ENCODE measurements at regions not wholly inside any gene's neighbourhood (a gene's known extent, or its start where the extent isn't known, plus 50 kb on each side); places are given as distances from the start of the nearest gene placed in this dataset.

DNA sequence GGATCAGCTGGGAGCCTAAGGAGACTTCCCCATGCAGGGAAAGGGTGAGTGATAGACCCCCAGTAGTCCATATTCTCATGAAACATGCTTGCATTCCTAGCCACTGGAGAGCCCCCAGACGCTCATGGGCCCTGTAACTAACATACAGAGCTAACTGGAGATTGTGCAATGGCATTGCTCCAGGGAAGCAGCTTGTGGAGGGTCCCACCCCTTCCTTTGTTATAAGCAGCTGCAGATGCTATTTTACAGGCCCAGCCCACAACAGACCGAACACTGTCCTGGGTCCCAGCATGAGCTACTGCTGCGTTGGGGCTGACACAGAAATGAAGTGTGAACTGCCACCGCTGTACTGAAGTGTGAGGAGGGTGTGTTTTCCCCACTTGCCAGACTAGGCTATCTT, 1465.7 kb upstream of the DIAPH2 start:
- no peak overlapping the region for H3K27ac ChIP-seq (ENCODE audit: low read length)
- no CpG with 5 or more reads among the region's 4 CpGs for WGBS (ENCODE audit: insufficient coverage)
- DNase-seq, result peak; percentile 7

GRCh38 chrX:95248386-95248785, 1436.3 kb upstream of the DIAPH2 start:
- no peak for DNase-seq

More for the DNA sequence above, 1465.7 kb upstream of the DIAPH2 start:
- Histone ChIP-seq H3K9me3 (replicated peaks; ENCODE audit: control insufficient read depth, low read depth, low read length) (no peaks in the 10 kb centered on the region), H3K4me1 (ENCODE audit: control insufficient read depth, insufficient read depth, low read length) (no peaks in the 10 kb centered on the region), H3K27me3 (ENCODE audit: control insufficient read depth, insufficient read depth, low read length) (no peaks in the 10 kb centered on the region), H3K36me3 (ENCODE audit: control insufficient read depth, insufficient read depth, low read length) (no peaks in the 10 kb centered on the region), H3K4me3 (ENCODE audit: low read length) (no peak overlapping the region)

DNA sequence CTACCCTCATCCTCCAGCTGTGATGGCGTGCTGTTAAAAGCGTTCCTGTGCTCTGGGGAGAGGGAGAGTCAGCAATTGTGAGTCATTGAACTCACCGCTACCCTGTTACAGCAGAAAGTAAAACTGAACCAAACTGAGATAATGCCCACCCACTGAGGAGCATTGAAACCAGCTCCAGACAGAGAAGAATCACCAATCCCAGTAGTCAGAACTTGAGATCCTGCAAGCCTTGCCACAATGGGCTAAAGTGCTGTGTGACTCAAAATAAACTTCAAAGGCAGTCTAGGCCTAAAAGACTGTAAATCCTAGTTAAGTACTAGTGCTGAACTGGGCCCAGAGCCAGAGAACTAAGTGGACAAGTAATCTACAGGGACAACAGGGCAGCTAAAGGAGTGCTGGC, 1394.2 kb upstream of the DIAPH2 start:
- H3K4me1 ChIP-seq (ENCODE audit: control insufficient read depth, insufficient read depth, low read length), result no peaks in the 10 kb centered on the region
- no peaks in the 10 kb centered on the region for H3K27me3 ChIP-seq (ENCODE audit: control insufficient read depth, insufficient read depth, low read length)
- H3K27ac ChIP-seq (ENCODE audit: low read length), result no peak overlapping the region
- H3K4me3 ChIP-seq (ENCODE audit: low read length), result no peak overlapping the region
- H3K36me3 ChIP-seq (ENCODE audit: control insufficient read depth, insufficient read depth, low read length), result no peaks in the 10 kb centered on the region
- no peak for DNase-seq
- no peaks in the 10 kb centered on the region for H3K9me3 ChIP-seq (replicated peaks; ENCODE audit: control insufficient read depth, low read depth, low read length)
- WGBS (ENCODE audit: insufficient coverage), result no CpG with 5 or more reads among the region's 3 CpGs

More at GRCh38 chrX:95248386-95248785, 1436.3 kb upstream of the DIAPH2 start:
- Histone ChIP-seq H3K4me1 (ENCODE audit: control insufficient read depth, insufficient read depth, low read length) (no peaks in the 10 kb centered on the region), H3K9me3 (replicated peaks; ENCODE audit: control insufficient read depth, low read depth, low read length) (peaks cover 2% of the 10 kb centered on the region), H3K36me3 (ENCODE audit: control insufficient read depth, insufficient read depth, low read length) (no peaks in the 10 kb centered on the region), H3K27me3 (ENCODE audit: control insufficient read depth, insufficient read depth, low read length) (no peaks in the 10 kb centered on the region), H3K4me3 (ENCODE audit: low read length) (no peak overlapping the region), H3K27ac (ENCODE audit: low read length) (no peak overlapping the region)
- WGBS (ENCODE audit: insufficient coverage), result no CpG with 5 or more reads among the region's 2 CpGs

- Histone ChIP-seq H3K27me3 (ENCODE audit: control insufficient read depth, insufficient read depth, low read length) (no peaks in the 10 kb centered on the region), H3K4me3 (ENCODE audit: low read length) (no peak overlapping the region), H3K4me1 (ENCODE audit: control insufficient read depth, insufficient read depth, low read length) (no peaks in the 10 kb centered on the region), H3K36me3 (ENCODE audit: control insufficient read depth, insufficient read depth, low read length) (no peaks in the 10 kb centered on the region), H3K9me3 (replicated peaks; ENCODE audit: control insufficient read depth, low read depth, low read length) (no peaks in the 10 kb centered on the region), H3K27ac (ENCODE audit: low read length) (no peak overlapping the region)
- no peak for DNase-seq
Measured at GRCh38 chrX:95291561-95291960, 1393.1 kb upstream of the DIAPH2 start.

DNA sequence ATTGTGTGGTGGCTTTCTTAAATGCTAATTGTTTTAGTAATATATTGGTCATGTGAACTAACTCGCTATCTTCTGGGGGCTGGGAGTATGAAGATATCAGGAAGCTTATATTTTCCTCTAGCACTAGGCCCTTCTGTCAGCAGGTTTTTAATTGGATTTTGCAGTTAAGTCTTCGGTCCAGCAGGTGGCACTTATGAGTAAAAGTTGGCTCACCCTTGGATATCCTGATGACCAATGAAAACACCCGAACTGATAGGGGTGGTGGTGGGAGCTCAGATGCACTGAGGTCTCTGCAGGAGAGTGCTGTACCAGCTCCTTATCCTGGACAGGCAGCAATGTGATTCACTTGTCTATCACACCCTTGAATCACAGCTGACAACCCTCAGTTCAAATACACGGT, 1365.8 kb upstream of the DIAPH2 start:
- Histone ChIP-seq H3K4me1 (ENCODE audit: control insufficient read depth, insufficient read depth, low read length) (no peaks in the 10 kb centered on the region), H3K9me3 (replicated peaks; ENCODE audit: control insufficient read depth, low read depth, low read length) (no peaks in the 10 kb centered on the region), H3K4me3 (ENCODE audit: low read length) (no peak overlapping the region), H3K27me3 (ENCODE audit: control insufficient read depth, insufficient read depth, low read length) (peaks cover 9% of the 10 kb centered on the region), H3K36me3 (ENCODE audit: control insufficient read depth, insufficient read depth, low read length) (no peaks in the 10 kb centered on the region), H3K27ac (ENCODE audit: low read length) (no peak overlapping the region)
- DNase-seq, result peak; percentile 0
- 100% methylated on average over 1 of the region's 4 CpGs for WGBS (ENCODE audit: insufficient coverage)

DNA sequence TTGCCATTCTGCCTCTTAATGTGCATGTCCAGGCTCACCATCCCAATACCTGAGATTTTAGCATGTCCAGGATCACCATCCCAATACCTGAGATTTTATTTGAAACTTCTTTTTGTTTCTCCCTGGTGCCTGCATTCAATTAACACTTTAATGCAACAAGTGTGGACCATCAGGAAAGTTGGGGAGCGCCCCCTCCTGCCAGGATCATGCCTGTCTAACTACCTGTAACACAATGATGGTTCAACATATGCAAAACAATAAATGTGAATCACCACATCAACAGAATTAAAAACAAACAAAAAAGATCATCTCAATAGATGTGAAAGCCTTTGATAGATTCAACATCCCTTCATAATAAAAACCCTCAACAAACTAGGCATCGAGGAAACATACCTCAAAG, 1359.5 kb upstream of the DIAPH2 start:
- Histone ChIP-seq H3K36me3 (ENCODE audit: control insufficient read depth, insufficient read depth, low read length) (no peaks in the 10 kb centered on the region), H3K9me3 (replicated peaks; ENCODE audit: control insufficient read depth, low read depth, low read length) (no peaks in the 10 kb centered on the region), H3K27me3 (ENCODE audit: control insufficient read depth, insufficient read depth, low read length) (peaks cover 5% of the 10 kb centered on the region), H3K27ac (ENCODE audit: low read length) (no peak overlapping the region), H3K4me3 (ENCODE audit: low read length) (no peak overlapping the region), H3K4me1 (ENCODE audit: control insufficient read depth, insufficient read depth, low read length) (no peaks in the 10 kb centered on the region)
- 33% methylated on average over 1 of the region's 2 CpGs for WGBS (ENCODE audit: insufficient coverage)
- no peak for DNase-seq

- Histone ChIP-seq H3K4me3 (ENCODE audit: low read length) (no peak overlapping the region), H3K9me3 (replicated peaks; ENCODE audit: control insufficient read depth, low read depth, low read length) (no peaks in the 10 kb centered on the region), H3K36me3 (ENCODE audit: control insufficient read depth, insufficient read depth, low read length) (no peaks in the 10 kb centered on the region), H3K4me1 (ENCODE audit: control insufficient read depth, insufficient read depth, low read length) (no peaks in the 10 kb centered on the region), H3K27me3 (ENCODE audit: control insufficient read depth, insufficient read depth, low read length) (peaks cover 8% of the 10 kb centered on the region), H3K27ac (ENCODE audit: low read length) (no peak overlapping the region)
- DNase-seq, result no peak
- WGBS (ENCODE audit: insufficient coverage), result 44% methylated on average over 2 of the region's 2 CpGs
Measured at GRCh38 chrX:95330292-95330691, 1354.3 kb upstream of the DIAPH2 start.

GRCh38 chrX:95332530-95332929, 1352.1 kb upstream of the DIAPH2 start:
- Histone ChIP-seq H3K4me1 (ENCODE audit: control insufficient read depth, insufficient read depth, low read length) (no peaks in the 10 kb centered on the region), H3K27ac (ENCODE audit: low read length) (no peak overlapping the region), H3K4me3 (ENCODE audit: low read length) (no peak overlapping the region), H3K27me3 (ENCODE audit: control insufficient read depth, insufficient read depth, low read length) (peaks cover 8% of the 10 kb centered on the region), H3K36me3 (ENCODE audit: control insufficient read depth, insufficient read depth, low read length) (no peaks in the 10 kb centered on the region), H3K9me3 (replicated peaks; ENCODE audit: control insufficient read depth, low read depth, low read length) (no peaks in the 10 kb centered on the region)
- WGBS (ENCODE audit: insufficient coverage), result 37% methylated on average over 8 of the region's 8 CpGs
- no peak for DNase-seq

- no peaks in the 10 kb centered on the region for H3K9me3 ChIP-seq (replicated peaks; ENCODE audit: control insufficient read depth, low read depth, low read length)
- H3K27me3 ChIP-seq (ENCODE audit: control insufficient read depth, insufficient read depth, low read length), result no peaks in the 10 kb centered on the region
- H3K36me3 ChIP-seq (ENCODE audit: control insufficient read depth, insufficient read depth, low read length), result no peaks in the 10 kb centered on the region
- no CpG with 5 or more reads among the region's 3 CpGs for WGBS (ENCODE audit: insufficient coverage)
- peak; percentile 34 for DNase-seq
- H3K4me1 ChIP-seq (ENCODE audit: control insufficient read depth, insufficient read depth, low read length), result no peaks in the 10 kb centered on the region
- no peak overlapping the region for H3K27ac ChIP-seq (ENCODE audit: low read length)
- H3K4me3 ChIP-seq (ENCODE audit: low read length), result no peak overlapping the region
Measured at GRCh38 chrX:95346856-95347255, 1337.8 kb upstream of the DIAPH2 start.

- Histone ChIP-seq H3K27me3 (ENCODE audit: control insufficient read depth, insufficient read depth, low read length) (no peaks in the 10 kb centered on the region), H3K9me3 (replicated peaks; ENCODE audit: control insufficient read depth, low read depth, low read length) (no peaks in the 10 kb centered on the region), H3K4me1 (ENCODE audit: control insufficient read depth, insufficient read depth, low read length) (no peaks in the 10 kb centered on the region), H3K36me3 (ENCODE audit: control insufficient read depth, insufficient read depth, low read length) (no peaks in the 10 kb centered on the region), H3K27ac (ENCODE audit: low read length) (no peak overlapping the region), H3K4me3 (ENCODE audit: low read length) (no peak overlapping the region)
- WGBS (ENCODE audit: insufficient coverage), result 30% methylated on average over 2 of the region's 6 CpGs
- no peak for DNase-seq
Measured at GRCh38 chrX:95350774-95351488, 1333.7 kb upstream of the DIAPH2 start.

GRCh38 chrX:95367286-95367685, 1317.4 kb upstream of the DIAPH2 start:
- no peak overlapping the region for H3K4me3 ChIP-seq (ENCODE audit: low read length)
- H3K36me3 ChIP-seq (ENCODE audit: control insufficient read depth, insufficient read depth, low read length), result no peaks in the 10 kb centered on the region
- no peak overlapping the region for H3K27ac ChIP-seq (ENCODE audit: low read length)
- WGBS (ENCODE audit: insufficient coverage), result 80% methylated on average over 2 of the region's 2 CpGs
- H3K27me3 ChIP-seq (ENCODE audit: control insufficient read depth, insufficient read depth, low read length), result no peaks in the 10 kb centered on the region
- DNase-seq, result no peak
- no peaks in the 10 kb centered on the region for H3K4me1 ChIP-seq (ENCODE audit: control insufficient read depth, insufficient read depth, low read length)
- peaks cover 4% of the 10 kb centered on the region for H3K9me3 ChIP-seq (replicated peaks; ENCODE audit: control insufficient read depth, low read depth, low read length)

All from muscle of leg (tissue), 3 donors.